NCI-H2107 treated with DMSO at 0.1 percent for 48 hours (cell line): ENCODE measurements at regions not wholly inside any gene's neighbourhood (a gene's known extent, or its start where the extent isn't known, plus 50 kb on each side); places are given as distances from the start of the nearest gene placed in this dataset.
"Not testable (repeated sequence)": the region's sequence is repeated elsewhere in the genome, so short reads cannot be mapped to it uniquely, and the experiment has no call there.

Experiments used
- DNase-seq: peaks from one replicate; lab custom pipeline; 2025; ENCODE audit not compliant: unreplicated experiment; lab: John Stamatoyannopoulos, UW

DNA sequence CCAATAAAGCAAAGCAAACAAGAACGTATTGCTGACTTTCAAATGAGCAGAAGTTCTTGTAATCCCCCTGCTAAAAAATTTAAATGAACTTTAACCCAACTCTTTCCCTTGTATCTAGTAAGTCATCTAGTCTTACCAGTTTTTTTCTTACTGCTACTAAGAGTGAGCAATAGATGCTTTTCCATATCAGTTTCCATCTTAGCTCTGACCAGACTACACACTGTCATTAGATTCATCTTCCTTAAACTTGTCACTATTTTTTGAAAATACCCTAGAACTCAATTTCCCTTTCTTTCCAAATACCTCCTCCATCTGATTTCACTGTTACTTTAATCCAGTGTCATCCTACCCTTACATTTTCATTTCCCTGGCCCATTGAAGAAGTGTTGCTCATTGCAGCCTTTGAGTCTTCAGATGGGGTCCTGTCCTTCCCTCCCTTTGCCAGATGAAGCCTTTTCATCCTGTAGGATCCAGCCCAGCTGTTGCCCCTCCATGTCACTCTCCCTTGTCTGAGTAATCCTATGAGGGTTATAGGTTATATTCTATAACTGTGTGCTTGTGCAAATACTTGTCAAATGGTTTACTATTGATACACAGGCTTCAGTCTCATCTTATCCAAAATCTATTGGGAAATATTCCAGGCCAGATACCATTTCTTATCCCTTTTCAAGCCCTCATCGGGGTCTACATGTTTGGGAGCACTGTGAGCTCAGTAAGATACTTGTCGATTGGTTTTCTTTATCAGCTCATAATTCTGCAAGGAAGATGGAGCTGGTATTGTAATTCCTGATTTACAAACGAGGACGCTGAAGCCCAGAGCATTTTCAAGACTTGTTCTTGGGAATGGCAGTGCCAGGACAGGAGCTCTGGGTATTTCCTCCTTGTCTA lies 51.5 kb upstream of the ITGB1 start:
- no peak for DNase-seq

DNA sequence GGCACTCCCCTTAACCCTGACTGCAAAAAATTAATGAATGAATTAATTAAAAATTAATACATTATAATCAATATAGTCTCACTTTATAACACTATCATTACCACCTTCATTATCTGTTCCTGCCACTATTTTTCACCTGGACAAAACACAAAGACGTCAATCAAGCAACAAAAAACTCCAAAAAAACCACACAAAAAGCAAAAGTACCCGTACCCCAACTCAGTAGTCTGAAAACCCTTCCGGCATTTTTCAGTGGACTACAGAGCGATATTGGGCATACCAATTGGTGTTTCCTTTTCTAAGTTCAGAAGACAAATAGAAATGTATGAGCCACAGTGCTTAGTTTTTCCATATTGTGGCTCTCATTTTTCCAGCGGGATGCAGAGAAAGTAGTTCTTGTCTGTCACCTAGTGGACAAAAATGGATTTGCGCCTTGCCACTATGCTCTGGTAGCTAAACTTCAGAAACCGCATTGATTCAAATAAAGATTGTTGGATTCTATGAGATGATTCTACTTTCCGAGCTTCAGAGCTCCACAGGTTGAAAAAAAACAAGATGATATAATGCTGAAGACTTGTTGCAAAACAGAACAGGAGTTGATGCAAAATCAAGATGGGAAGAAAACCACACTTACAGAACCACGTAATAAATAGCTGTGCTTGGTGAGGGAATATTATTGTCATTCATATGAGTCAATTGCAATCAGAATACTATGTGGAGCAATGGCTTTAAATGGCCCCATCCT lies 50.6 kb upstream of the ITGB1 start:
- DNase-seq = peak; percentile 9

DNA sequence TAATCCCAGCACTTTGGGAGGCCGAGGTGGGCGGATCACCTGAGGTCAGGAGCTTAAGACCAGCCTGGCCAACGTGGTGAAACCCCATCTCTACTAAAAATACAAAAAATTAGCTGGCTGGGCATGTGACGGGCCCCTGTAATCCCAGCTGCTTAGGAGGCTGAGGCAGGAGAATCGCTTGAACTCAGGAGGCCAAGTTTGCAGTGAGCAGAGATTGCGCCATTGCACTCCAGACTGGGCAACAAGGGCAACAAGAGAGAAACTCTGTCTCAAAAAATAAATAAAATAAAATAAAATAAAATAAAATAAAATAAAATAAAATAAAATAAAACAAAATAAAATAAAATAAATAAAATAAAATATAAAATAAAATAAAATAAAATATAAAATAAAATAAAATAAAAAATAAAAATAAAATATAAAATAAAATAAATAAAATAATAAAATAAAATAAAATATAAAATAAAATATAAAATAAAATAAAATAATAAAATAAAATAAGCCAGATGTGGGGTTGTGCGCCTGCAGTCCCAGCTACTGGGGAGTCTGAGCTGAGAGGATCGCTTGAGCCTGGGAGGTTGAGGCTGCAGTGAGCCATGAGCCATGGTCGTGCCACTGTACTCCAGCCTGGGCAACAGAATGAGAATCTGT lies 49.8 kb upstream of the ITGB1 start:
- DNase-seq = not testable (repeated sequence)
